GM19035 (cell line): ENCODE measurements at regions not wholly inside any gene's neighbourhood (a gene's known extent, or its start where the extent isn't known, plus 50 kb on each side); places are given as distances from the start of the nearest gene placed in this dataset.
"Not testable (repeated sequence)": the region's sequence is repeated elsewhere in the genome, so short reads cannot be mapped to it uniquely, and the experiment has no call there.

Source experiments
- ATAC-seq: cut with Tn5 transposase; IDR thresholded peaks from one replicate; pipeline ENCODE4 v1.9.1; 2021; ENCODE audit not compliant: unreplicated experiment

DNA sequence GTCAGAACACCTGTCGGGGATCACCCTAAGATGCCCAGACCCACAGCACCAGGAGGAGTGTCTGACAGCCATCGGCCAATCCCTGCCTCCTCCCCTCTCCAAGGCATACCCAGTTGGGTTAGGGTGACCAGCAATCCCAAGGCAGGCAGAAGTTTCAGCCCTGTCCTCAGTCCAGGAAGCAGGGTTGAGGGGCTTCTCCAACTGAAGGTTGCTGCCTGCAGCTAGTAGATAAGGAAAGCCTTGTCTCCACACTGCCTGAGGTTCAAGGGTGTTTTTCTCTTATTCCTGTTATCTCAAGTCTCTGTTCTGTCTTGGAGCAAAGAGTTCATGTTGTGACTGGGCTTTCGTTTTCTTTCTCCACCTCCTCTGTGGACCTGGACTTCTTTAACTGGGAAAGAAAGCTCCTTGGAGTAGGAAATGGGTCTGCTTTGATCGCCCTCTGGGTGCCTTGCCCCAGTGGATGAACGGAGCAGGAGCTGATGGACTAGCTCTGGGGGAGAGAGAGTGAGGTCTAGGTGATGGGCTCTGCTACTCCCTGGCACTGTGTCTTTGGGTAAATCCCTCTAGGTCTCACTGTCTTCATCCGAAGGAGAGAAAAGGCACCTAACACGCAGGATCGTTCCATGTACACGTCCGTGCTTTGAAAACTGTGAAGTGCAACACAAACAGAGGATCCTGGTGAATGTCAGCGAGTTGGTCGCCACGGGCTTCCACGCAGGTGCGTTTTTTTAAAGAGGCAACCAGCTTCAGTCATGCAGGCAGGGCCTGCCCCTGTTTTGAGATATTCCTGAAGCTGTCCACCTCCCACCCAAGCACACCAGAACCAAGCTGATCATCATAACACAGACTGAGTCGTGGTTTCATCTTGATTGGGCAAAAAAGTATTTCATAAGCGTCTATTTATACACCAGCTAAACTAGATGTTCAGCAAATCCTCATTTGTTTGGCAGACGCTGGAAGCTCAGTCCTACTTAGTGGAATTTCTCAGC lies 52.5 kb upstream of the FOXN3 start:
- no peak for ATAC-seq

DNA sequence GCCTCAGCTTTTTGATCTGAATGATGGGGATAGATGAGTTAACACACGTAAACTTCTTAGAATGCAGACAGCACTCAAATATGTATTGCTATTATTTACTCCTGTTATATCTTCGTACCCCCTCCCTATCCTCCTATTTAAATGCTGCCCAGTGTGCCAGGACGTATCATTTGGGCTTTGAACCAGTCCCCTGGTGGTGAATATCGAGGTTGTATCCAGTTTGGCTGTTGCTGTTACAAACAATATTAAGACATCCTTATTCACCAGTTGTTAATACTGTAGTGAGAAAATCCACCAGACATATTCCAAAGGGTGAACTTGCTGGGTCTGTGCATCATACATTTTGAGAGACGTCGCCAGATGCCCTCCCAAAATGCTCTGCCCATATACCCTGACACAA lies 51.5 kb upstream of the FOXN3 start:
- ATAC-seq: no peak

DNA sequence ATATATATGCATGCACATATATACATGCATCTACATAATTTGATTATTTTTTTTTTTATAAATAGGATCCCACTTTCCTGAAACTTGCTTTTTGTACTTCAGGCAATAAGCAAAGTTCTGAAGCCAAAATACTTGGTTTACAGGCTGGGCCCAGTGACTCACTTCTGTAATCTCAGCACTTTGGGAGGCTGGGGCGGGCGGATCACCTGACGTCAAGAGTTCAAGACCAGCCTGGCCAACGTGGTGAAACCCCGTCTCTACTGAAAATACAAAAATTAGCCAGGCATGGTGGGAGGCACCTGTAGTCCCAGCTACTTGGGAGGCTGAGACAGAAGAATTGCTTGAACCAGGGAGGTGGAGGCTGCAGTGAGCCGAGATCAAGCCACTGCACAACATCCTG lies 51.0 kb upstream of the FOXN3 start:
- ATAC-seq: not testable (repeated sequence)

DNA sequence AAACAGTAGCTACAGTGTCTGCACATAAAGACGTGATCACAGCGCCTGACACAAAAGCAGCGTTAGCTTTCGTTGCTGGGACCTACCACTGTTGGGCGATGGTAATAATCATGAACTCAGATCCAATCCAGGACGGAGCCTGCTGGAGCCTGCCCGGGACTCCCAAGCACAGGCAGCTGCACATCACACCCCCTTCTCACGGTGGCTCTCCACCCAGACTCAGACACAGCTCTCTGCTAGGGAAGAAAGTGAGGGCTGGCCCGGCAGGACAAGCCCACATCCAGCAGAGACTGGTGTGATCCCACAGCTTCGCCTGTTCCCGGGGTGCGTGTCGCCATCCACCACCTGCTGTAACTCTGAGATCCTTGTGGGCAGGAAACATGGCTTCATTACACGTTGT lies 49.9 kb upstream of the FOXN3 start:
- no peak for ATAC-seq
